ENCODE measurements at regions not wholly inside any gene's neighbourhood (a gene's known extent, or its start where the extent isn't known, plus 50 kb on each side); places are given as distances from the start of the nearest gene placed in this dataset.
"Not testable (repeated sequence)": the region's sequence is repeated elsewhere in the genome, so short reads cannot be mapped to it uniquely, and the experiment has no call there.

DNA sequence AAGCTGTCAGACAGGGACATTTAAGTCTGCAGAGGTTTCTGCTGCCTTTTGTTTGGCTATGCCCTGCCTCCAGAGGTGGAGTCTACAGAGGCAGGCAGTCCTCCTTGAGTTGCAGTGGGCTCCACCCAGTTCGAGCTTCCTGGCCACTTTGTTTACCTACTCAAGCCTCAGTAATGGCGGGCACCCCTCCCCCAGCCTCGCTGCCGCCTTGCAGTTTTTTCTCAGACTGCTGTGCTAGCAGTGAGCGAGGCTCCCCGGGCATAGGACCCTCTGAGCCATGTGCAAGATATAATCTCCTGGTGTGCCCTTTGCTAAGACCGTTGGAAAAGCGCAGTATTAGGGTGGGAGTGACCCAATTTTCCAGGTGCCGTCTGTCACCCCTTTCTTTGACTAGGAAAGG lies 2223.8 kb upstream of the RAG2 start:
- not testable (repeated sequence) for H3K27me3 Mint-ChIP-seq; H3K27ac Mint-ChIP-seq; H3K4me1 Mint-ChIP-seq (ENCODE audit: low read depth); H3K36me3 Mint-ChIP-seq (ENCODE audit: low read depth); H3K4me3 Mint-ChIP-seq; DNase-seq
- H3K9me3 Mint-ChIP-seq = peaks cover 28% of the 10 kb centered on the region

DNA sequence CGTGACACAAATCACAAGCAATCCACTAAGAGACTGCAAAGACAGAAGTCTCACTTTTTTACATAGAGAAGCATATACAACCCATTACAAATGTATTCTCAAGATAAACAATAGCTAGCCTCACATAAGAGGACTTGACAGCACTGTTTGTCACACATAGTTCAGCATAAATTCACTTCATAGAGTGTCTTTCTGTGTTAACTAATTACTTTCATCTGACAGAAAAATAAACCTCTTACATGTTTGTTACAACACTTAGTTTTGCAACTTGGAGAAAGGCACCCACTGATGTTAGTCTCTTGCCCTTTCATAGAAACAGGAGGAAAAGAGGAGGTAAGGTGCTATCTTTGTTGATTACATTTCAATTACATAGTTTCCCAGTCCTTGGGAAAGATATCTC lies 2221.9 kb upstream of the RAG2 start:
- DNase-seq = no peak
- no peaks in the 10 kb centered on the region for H3K36me3 Mint-ChIP-seq (ENCODE audit: low read depth)
- no peak overlapping the region for H3K27ac Mint-ChIP-seq
- H3K4me3 Mint-ChIP-seq = no peak overlapping the region
- peaks cover 21% of the 10 kb centered on the region for H3K9me3 Mint-ChIP-seq
- no peaks in the 10 kb centered on the region for H3K4me1 Mint-ChIP-seq (ENCODE audit: low read depth)
- no peaks in the 10 kb centered on the region for H3K27me3 Mint-ChIP-seq

- no peaks in the 10 kb centered on the region for H3K27me3 Mint-ChIP-seq
- no peaks in the 10 kb centered on the region for H3K4me1 Mint-ChIP-seq (ENCODE audit: low read depth)
- no peak overlapping the region for H3K27ac Mint-ChIP-seq
- no peaks in the 10 kb centered on the region for H3K36me3 Mint-ChIP-seq (ENCODE audit: low read depth)
- H3K4me3 Mint-ChIP-seq = no peak overlapping the region
- DNase-seq = no peak
- H3K9me3 Mint-ChIP-seq = peaks cover 14% of the 10 kb centered on the region
Observed at GRCh38 chr11:38818720-38819119, 2220.7 kb upstream of the RAG2 start.

GRCh38 chr11:38814670-38815069 lies 2216.6 kb upstream of the RAG2 start:
- H3K9me3 Mint-ChIP-seq = peaks cover 10% of the 10 kb centered on the region
- H3K27ac Mint-ChIP-seq = no peak overlapping the region
- no peaks in the 10 kb centered on the region for H3K4me1 Mint-ChIP-seq (ENCODE audit: low read depth)
- no peak for DNase-seq
- no peaks in the 10 kb centered on the region for H3K27me3 Mint-ChIP-seq
- H3K4me3 Mint-ChIP-seq = no peak overlapping the region
- no peaks in the 10 kb centered on the region for H3K36me3 Mint-ChIP-seq (ENCODE audit: low read depth)

DNA sequence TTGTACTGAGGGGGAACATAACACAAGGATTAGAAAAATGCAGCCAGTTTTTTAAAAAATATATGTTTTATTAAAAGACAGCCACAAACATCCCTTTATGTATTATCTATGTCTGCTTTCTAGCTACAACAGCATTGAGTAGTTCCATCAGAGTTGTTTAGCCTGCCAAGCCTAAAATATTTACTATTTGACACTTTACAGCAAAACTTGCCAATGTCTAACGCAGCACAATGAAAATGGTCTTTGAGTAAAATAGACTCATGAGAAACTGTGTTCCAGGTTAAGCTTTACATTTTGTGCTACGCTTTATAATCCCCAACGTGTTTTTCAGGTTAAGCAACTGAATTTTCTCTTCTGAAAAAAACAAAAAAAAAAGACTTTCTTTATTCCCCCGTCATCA lies 2211.5 kb upstream of the RAG2 start:
- Mint-ChIP-seq H3K4me1 (ENCODE audit: low read depth) (no peaks in the 10 kb centered on the region), H3K4me3 (no peak overlapping the region), H3K9me3 (peaks cover 17% of the 10 kb centered on the region), H3K27me3 (no peaks in the 10 kb centered on the region), H3K36me3 (ENCODE audit: low read depth) (no peaks in the 10 kb centered on the region), H3K27ac (no peak overlapping the region)
- no peak for DNase-seq

DNA sequence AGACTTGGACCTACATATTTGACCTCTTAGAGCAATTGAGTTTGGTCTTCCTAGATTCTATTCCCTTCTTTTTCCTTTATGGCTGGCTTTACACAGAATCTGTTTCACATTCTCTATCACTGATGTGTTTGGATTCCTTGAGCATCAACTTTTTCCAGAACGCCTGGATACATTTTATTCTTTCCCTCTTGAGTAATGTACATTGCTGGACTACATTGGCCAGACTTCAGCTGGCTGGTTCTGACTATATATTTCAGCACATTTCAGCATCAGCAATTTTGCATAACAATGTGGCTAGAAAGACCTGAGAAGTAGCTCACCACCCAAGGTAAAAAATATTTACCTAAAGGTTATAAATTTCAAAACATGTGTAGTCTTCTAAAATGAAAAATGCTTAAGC lies 2198.2 kb upstream of the RAG2 start:
- Mint-ChIP-seq H3K4me3 (no peak overlapping the region), H3K9me3 (peaks cover 10% of the 10 kb centered on the region), H3K27ac (no peak overlapping the region), H3K36me3 (ENCODE audit: low read depth) (no peaks in the 10 kb centered on the region), H3K27me3 (no peaks in the 10 kb centered on the region), H3K4me1 (ENCODE audit: low read depth) (no peaks in the 10 kb centered on the region)
- no peak for DNase-seq

- H3K36me3 Mint-ChIP-seq (ENCODE audit: low read depth) = no peaks in the 10 kb centered on the region
- H3K27me3 Mint-ChIP-seq = no peaks in the 10 kb centered on the region
- H3K4me3 Mint-ChIP-seq = no peak overlapping the region
- H3K9me3 Mint-ChIP-seq = peaks cover 10% of the 10 kb centered on the region
- H3K27ac Mint-ChIP-seq = no peak overlapping the region
- no peaks in the 10 kb centered on the region for H3K4me1 Mint-ChIP-seq (ENCODE audit: low read depth)
- DNase-seq = no peak
Observed at GRCh38 chr11:38795027-38795426, 2197.0 kb upstream of the RAG2 start.

DNA sequence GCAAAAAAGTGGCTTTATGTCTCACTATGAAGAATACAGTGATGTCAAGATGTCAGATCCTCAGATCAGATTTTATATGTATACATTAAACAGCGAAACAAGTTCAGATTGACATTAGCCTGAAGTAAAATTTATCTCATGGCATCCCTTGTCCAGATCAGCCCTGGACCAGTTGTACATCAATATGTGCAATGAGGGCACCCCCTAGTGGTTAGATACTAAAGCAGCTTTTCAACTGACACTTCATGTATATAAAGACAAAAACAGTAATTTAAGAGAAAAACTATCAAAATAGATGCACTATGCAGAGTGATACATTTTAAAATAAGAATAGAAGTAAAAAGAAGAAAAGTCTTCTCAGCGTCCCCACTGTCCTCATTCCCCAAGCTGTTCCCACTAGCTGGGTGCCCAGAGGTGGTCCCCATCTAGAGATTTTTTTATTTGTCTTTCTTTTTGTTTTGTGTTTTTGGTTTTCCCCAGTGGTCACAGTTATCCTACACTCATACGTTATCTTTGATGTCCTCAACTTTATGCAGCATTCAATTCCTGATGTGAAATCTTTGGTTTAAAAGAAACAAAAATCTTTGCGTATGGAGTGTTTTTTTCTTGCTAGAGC lies 2193.4 kb upstream of the RAG2 start:
- no peaks in the 10 kb centered on the region for H3K4me1 Mint-ChIP-seq (ENCODE audit: low read depth)
- no peak for DNase-seq

GRCh38 chr11:38788561-38788960 lies 2190.5 kb upstream of the RAG2 start:
- no peaks in the 10 kb centered on the region for H3K36me3 Mint-ChIP-seq (ENCODE audit: low read depth)
- H3K27me3 Mint-ChIP-seq = no peaks in the 10 kb centered on the region
- no peaks in the 10 kb centered on the region for H3K4me1 Mint-ChIP-seq (ENCODE audit: low read depth)
- no peak overlapping the region for H3K4me3 Mint-ChIP-seq
- no peak overlapping the region for H3K27ac Mint-ChIP-seq
- no peak for DNase-seq
- peaks cover 13% of the 10 kb centered on the region for H3K9me3 Mint-ChIP-seq

More for the DNA sequence above, 2193.4 kb upstream of the RAG2 start:
- no peak overlapping the region for H3K4me3 Mint-ChIP-seq
- no peak overlapping the region for H3K27ac Mint-ChIP-seq
- no peaks in the 10 kb centered on the region for H3K27me3 Mint-ChIP-seq
- peaks cover under 1% of the 10 kb centered on the region for H3K9me3 Mint-ChIP-seq
- no peaks in the 10 kb centered on the region for H3K36me3 Mint-ChIP-seq (ENCODE audit: low read depth)

GRCh38 chr11:38784164-38784563 lies 2186.1 kb upstream of the RAG2 start:
- H3K36me3 Mint-ChIP-seq (ENCODE audit: low read depth) = no peaks in the 10 kb centered on the region
- no peaks in the 10 kb centered on the region for H3K4me1 Mint-ChIP-seq (ENCODE audit: low read depth)
- H3K27ac Mint-ChIP-seq = no peak overlapping the region
- H3K27me3 Mint-ChIP-seq = no peaks in the 10 kb centered on the region
- H3K9me3 Mint-ChIP-seq = peaks cover 25% of the 10 kb centered on the region
- DNase-seq = no peak
- H3K4me3 Mint-ChIP-seq = no peak overlapping the region

DNA sequence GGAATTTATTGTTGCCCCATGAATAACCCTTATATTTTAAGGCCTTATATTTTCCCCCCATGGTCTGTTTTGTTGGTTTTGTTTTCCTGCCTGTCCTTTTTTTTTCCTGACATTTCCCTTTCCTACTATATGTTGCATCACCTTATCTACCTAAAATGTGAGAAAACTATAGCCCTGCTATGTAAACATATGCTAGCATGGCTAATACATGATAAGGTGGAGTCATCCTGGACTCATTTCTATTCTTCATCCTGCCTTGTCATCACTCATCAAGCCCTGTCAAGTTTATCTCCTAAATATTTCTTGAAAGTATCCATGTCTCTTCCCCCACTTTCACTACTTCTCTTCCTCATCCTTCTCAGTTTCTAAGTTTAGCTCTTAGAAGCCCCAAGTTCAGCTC lies 2168.8 kb upstream of the RAG2 start:
- no peaks in the 10 kb centered on the region for H3K36me3 Mint-ChIP-seq (ENCODE audit: low read depth)
- DNase-seq = no peak

DNA sequence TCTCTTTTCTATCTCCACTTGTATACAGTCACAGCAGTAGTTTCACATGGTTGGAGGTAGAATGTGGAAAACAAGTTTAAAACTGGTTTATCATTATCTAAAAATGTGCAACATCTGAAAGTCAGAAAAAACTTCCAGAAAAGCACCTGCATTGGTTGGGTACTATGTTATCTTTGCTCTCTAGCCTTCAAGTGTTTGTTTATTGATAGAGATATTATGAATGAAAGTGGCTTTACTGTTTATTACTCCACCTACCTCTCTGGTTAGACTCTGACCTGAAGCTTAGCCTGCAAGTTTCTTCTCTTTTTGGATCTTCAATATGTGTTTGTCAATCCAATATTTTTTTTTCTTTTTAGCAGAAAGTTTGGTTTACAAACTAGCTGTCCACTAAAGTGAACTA lies 2161.4 kb upstream of the RAG2 start:
- no peak overlapping the region for H3K4me3 Mint-ChIP-seq
- peaks cover 10% of the 10 kb centered on the region for H3K9me3 Mint-ChIP-seq
- no peak overlapping the region for H3K27ac Mint-ChIP-seq
- no peak for DNase-seq
- H3K36me3 Mint-ChIP-seq (ENCODE audit: low read depth) = no peaks in the 10 kb centered on the region
- H3K27me3 Mint-ChIP-seq = no peaks in the 10 kb centered on the region
- no peaks in the 10 kb centered on the region for H3K4me1 Mint-ChIP-seq (ENCODE audit: low read depth)

More for the DNA sequence above, 2168.8 kb upstream of the RAG2 start:
- Mint-ChIP-seq H3K27me3 (no peaks in the 10 kb centered on the region), H3K4me3 (no peak overlapping the region), H3K27ac (no peak overlapping the region), H3K9me3 (peaks cover 16% of the 10 kb centered on the region), H3K4me1 (ENCODE audit: low read depth) (no peaks in the 10 kb centered on the region)

DNA sequence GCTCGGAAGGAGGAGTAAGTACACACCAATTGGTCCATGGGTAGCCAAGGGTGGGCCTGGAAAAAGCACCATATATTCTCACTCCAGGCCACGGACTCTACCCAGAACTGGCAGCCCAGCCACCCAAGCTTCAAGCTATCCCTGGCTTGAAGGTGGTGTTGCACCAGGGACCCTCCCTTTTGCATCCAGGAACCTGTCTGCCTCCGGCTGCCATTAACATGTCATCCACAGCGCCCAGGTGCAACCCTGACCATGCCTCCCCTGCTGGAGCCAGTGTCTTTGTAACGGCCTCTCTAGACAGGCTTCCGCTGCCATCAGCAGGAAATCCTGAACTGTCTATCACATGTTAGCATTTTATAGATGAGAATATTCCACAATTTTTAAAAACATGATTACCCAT lies 2158.5 kb upstream of the RAG2 start:
- no peaks in the 10 kb centered on the region for H3K27me3 Mint-ChIP-seq
- no peaks in the 10 kb centered on the region for H3K4me1 Mint-ChIP-seq (ENCODE audit: low read depth)
- no peak overlapping the region for H3K27ac Mint-ChIP-seq
- H3K36me3 Mint-ChIP-seq (ENCODE audit: low read depth) = no peaks in the 10 kb centered on the region
- H3K9me3 Mint-ChIP-seq = peaks cover 17% of the 10 kb centered on the region
- no peak for DNase-seq
- H3K4me3 Mint-ChIP-seq = no peak overlapping the region

DNA sequence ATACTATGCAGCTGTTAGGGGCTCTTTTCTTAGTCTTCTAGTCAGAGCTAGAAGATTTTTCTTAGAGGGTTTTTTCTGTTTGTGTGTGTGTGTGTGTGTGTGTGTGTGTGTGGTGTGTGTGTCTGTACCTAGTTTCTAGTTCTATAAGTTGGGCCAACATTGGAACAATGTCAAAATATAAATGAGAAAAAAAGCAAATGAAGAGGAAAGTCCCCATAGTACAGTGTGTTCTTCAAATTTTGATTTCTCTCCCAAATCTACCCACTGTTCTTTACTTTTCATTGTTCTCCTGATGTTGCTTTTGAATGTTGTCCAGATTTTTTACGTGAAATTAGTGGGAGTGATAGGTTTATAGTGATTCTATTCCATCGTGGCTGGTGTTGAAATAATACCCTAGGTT lies 2153.4 kb upstream of the RAG2 start:
- H3K27ac Mint-ChIP-seq = no peak overlapping the region
- H3K27me3 Mint-ChIP-seq = no peaks in the 10 kb centered on the region
- peaks cover 18% of the 10 kb centered on the region for H3K9me3 Mint-ChIP-seq
- DNase-seq = no peak
- no peaks in the 10 kb centered on the region for H3K36me3 Mint-ChIP-seq (ENCODE audit: low read depth)
- no peaks in the 10 kb centered on the region for H3K4me1 Mint-ChIP-seq (ENCODE audit: low read depth)
- H3K4me3 Mint-ChIP-seq = no peak overlapping the region

DNA sequence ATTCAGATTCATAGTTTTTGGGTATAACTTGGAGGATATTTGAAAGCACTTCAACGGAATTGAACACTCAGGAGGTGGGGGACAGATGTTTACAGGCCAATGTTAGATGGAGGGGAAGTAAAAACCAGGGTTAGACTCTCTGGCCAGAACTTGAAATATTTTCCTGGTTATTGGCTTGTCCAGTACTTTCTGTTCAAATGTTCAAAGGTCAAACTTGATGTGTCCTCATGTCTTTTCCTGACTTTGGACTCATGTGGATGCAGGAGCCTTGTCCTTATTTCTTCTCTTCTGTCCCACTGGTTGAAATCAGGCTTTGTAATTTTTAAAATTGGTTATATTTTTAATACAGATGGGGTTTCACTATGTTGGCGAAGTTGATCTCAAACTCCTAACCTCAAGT lies 2148.5 kb upstream of the RAG2 start:
- not testable (repeated sequence) for H3K27ac Mint-ChIP-seq; H3K36me3 Mint-ChIP-seq (ENCODE audit: low read depth); H3K27me3 Mint-ChIP-seq; H3K4me1 Mint-ChIP-seq (ENCODE audit: low read depth); H3K4me3 Mint-ChIP-seq; DNase-seq
- H3K9me3 Mint-ChIP-seq = peaks cover 11% of the 10 kb centered on the region

- no peaks in the 10 kb centered on the region for H3K27me3 Mint-ChIP-seq
- H3K4me3 Mint-ChIP-seq = no peak overlapping the region
- H3K27ac Mint-ChIP-seq = no peak overlapping the region
- no peaks in the 10 kb centered on the region for H3K36me3 Mint-ChIP-seq (ENCODE audit: low read depth)
- no peaks in the 10 kb centered on the region for H3K4me1 Mint-ChIP-seq (ENCODE audit: low read depth)
- no peak for DNase-seq
- H3K9me3 Mint-ChIP-seq = peaks cover 9% of the 10 kb centered on the region
Observed at GRCh38 chr11:38723361-38723760, 2125.3 kb upstream of the RAG2 start.

All from activated T-cell treated with anti-CD3 and anti-CD28 coated beads, Interleukin-2, amount 50 U/mL, for 24 hours (primary cell).